WI38 (cell line): ENCODE measurements at regions not wholly inside any gene's neighbourhood (a gene's known extent, or its start where the extent isn't known, plus 50 kb on each side); places are given as distances from the start of the nearest gene placed in this dataset.

Experiments
- H3K4me3 ChIP-seq: 2 replicates; pipeline ENCODE4 v1.5.1; 2011; ENCODE audit warnings: low read depth, mild to moderate bottlenecking, control low read depth, low read length
- CTCF ChIP-seq: IDR thresholded peaks from 2 replicates; pipeline ENCODE4 v1.5.1; 2012; ENCODE audit warnings: low read depth, mild to moderate bottlenecking, control low read depth, low read length

- no peak for TF ChIP-seq CTCF
These were observed 57.3 kb upstream of the DAB2 start for GRCh38 chr5:39482098-39482497.

GRCh38 chr5:39479537-39479936 lies 54.8 kb upstream of the DAB2 start:
- no peak overlapping the region for H3K4me3 ChIP-seq
- TF ChIP-seq CTCF = no peak

More at GRCh38 chr5:39482098-39482497, 57.3 kb upstream of the DAB2 start:
- no peak overlapping the region for H3K4me3 ChIP-seq

- no peak for TF ChIP-seq CTCF
- no peak overlapping the region for H3K4me3 ChIP-seq
These were observed 54.1 kb upstream of the DAB2 start for GRCh38 chr5:39478863-39479262.

- no peak overlapping the region for H3K4me3 ChIP-seq
- no peak for TF ChIP-seq CTCF
These were observed 52.1 kb upstream of the DAB2 start for GRCh38 chr5:39476843-39477220.

GRCh38 chr5:39475881-39476842 lies 51.4 kb upstream of the DAB2 start:
- no peak for TF ChIP-seq CTCF
- no peak overlapping the region for H3K4me3 ChIP-seq

GRCh38 chr5:39475159-39475571 lies 50.4 kb upstream of the DAB2 start:
- no peak overlapping the region for H3K4me3 ChIP-seq
- TF ChIP-seq CTCF = no peak
